ENCODE measurements at regions not wholly inside any gene's neighbourhood (a gene's known extent, or its start where the extent isn't known, plus 50 kb on each side); places are given as distances from the start of the nearest gene placed in this dataset.

DNA sequence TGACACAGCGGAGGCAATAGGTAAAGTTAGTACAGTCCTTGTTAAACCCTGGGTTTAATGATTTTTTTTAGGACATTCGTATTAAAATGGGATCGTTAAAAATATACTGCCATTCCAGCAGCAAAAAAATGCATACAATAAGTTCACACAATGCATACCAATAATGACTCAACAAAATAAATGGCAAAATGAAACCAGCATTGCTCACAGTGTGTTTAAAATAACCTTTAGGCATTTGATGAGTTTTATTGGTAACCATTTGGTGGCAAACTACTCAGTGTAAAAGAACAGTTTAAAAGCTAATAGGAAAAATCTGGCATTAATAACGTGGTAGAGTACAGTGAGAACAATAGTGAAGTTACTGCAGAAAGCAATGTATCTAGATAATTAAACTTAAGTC lies 539.0 kb upstream of the PIK3C3 start:
- TF ChIP-seq, protein P1, sequence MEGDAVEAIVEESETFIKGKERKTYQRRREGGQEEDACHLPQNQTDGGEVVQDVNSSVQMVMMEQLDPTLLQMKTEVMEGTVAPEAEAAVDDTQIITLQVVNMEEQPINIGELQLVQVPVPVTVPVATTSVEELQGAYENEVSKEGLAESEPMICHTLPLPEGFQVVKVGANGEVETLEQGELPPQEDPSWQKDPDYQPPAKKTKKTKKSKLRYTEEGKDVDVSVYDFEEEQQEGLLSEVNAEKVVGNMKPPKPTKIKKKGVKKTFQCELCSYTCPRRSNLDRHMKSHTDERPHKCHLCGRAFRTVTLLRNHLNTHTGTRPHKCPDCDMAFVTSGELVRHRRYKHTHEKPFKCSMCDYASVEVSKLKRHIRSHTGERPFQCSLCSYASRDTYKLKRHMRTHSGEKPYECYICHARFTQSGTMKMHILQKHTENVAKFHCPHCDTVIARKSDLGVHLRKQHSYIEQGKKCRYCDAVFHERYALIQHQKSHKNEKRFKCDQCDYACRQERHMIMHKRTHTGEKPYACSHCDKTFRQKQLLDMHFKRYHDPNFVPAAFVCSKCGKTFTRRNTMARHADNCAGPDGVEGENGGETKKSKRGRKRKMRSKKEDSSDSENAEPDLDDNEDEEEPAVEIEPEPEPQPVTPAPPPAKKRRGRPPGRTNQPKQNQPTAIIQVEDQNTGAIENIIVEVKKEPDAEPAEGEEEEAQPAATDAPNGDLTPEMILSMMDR (IDR thresholded peaks at IDR 0.05), result no peak
- no peak for TF ChIP-seq EZH2phosphoT487 (IDR thresholded peaks at IDR 0.05)
